Upper lobe of left lung (tissue), 6 donors: ENCODE measurements at regions not wholly inside any gene's neighbourhood (a gene's known extent, or its start where the extent isn't known, plus 50 kb on each side); places are given as distances from the start of the nearest gene placed in this dataset.

Experiments used
- ATAC-seq, 2 donors: fragments of 200-7000 bp; cut with Tn5 transposase; one replicate each; pipeline ENCODE4 v1.9.1; 2022; ENCODE audit warnings: mild to moderate bottlenecking in 2 of 2, moderate library complexity in 2 of 2; ENCODE audit not compliant: low FRiP score in 2 of 2
- DNase-seq, 2 donors: peaks; one replicate each; pipeline ENCODE4 v3.0.0-alpha.2; 2019 to 2020
- H3K27ac ChIP-seq, 4 donors: fragments of 200-600 bp; sonication (generic); one replicate each; pipeline ENCODE4 v1.5.1; 2016 to 2019
- H3K27me3 ChIP-seq, 4 donors: fragments of 200-600 bp; sonication (generic); one replicate each; pipeline ENCODE4 v1.5.1; 2017 to 2019
- H3K36me3 ChIP-seq, 4 donors: fragments of 200-600 bp; sonication (generic); one replicate each; pipeline ENCODE4 v1.5.1; 2016 to 2019
- H3K4me1 ChIP-seq, 4 donors: fragments of 200-600 bp; sonication (generic); one replicate each; pipeline ENCODE4 v1.5.1; 2018 to 2019
- H3K4me3 ChIP-seq, 4 donors: fragments of 200-600 bp; sonication (generic); one replicate each; pipeline ENCODE4 v1.5.1; 2017 to 2019; ENCODE audit warnings: mild to moderate bottlenecking in 2 of 4, moderate library complexity in 1 of 4
- H3K9me3 ChIP-seq, 4 donors: fragments of 200-600 bp; sonication (generic); one replicate each; pipeline ENCODE4 v1.5.1; 2018 to 2019
- CTCF ChIP-seq, 6 experiments: fragments of 450-650 bp in 4 of 6; fragments of 200-600 bp in 2 of 6; sonication (generic) in 2 of 6; IDR thresholded peaks; one replicate each; pipeline ENCODE4 v1.5.1; 2016 to 2019; ENCODE audit warnings: antibody characterized with exemption in 6 of 6
- EP300 ChIP-seq, 4 donors: sonication (generic); formaldehyde crosslinking; IDR thresholded peaks; one replicate each; pipeline ENCODE4 v1.5.1; 2017; ENCODE audit warnings: antibody characterized with exemption in 4 of 4, control low read depth in 2 of 4
- POLR2A ChIP-seq, 4 donors: fragments of 450-650 bp; IDR thresholded peaks; one replicate each; pipeline ENCODE4 v1.5.1; 2016 to 2017; ENCODE audit warnings: antibody characterized with exemption in 4 of 4, mild to moderate bottlenecking in 2 of 4
- POLR2AphosphoS5 ChIP-seq, 2 donors: sonication (generic); formaldehyde crosslinking; IDR thresholded peaks; one replicate each; pipeline ENCODE4 v1.5.1; 2017; ENCODE audit warnings: antibody characterized with exemption in 2 of 2
- WGBS, 2 donors: methylation state at CpG; one replicate each; pipeline ENCODE4 v1.1.5; 2017 to 2018; 5-methylcytosine and 5-hydroxymethylcytosine counted together
- donor health status: DM: no; HTN: no; CAD: no; lungs with moderate emphysema.
- donor health status: DM: no; HTN: yes; CAD: no; lungs with severe emphysema.

GRCh38 chr12:23359975-23360701 is 589.3 kb downstream of the SOX5 start:
- no peak for ATAC-seq
- no peak for DNase-seq
- H3K36me3 ChIP-seq: no peaks in the 10 kb centered on the region
- H3K4me3 ChIP-seq: no peak overlapping the region
- H3K27me3 ChIP-seq: no peaks in the 10 kb centered on the region
- WGBS, 2 donors: 53 to 65% methylated on average over 3 of the region's 3 CpGs
- H3K27ac ChIP-seq: no peak overlapping the region
- TF ChIP-seq CTCF (IDR thresholded peaks at IDR 0.05) (no peak), POLR2A (IDR thresholded peaks at IDR 0.05) (no peak)
- H3K4me1 ChIP-seq: peaks cover 0 to 4% (median 0%) of the 10 kb centered on the region in 4 donors
- H3K9me3 ChIP-seq: no peaks in the 10 kb centered on the region

DNA sequence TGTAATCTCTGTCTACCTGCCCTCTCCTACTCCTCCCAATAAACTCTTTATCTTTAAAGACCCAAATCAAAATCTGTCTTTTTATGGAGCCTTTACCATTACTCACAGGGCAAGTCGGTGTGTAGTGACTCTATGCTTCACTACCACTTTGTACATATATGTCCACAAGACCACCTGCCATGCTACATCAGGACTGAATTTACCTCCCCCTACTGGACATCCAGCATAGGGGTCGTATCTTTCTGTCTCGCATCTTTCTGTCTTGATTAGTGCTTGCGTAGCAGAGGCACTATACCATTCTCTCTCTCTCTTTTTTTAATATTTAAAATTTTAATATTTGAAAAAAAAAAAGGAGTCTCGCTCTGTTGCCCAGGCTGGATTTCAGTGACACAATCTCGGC is 587.5 kb downstream of the SOX5 start:
- Histone ChIP-seq H3K27ac (no peak overlapping the region), H3K36me3 (no peaks in the 10 kb centered on the region), H3K4me1 (peaks cover 0 to 4% (median 0%) of the 10 kb centered on the region in 4 donors), H3K4me3 (no peak overlapping the region), H3K27me3 (no peaks in the 10 kb centered on the region), H3K9me3 (no peaks in the 10 kb centered on the region)
- DNase-seq (no peak), ATAC-seq (no peak)
- TF ChIP-seq EP300 (IDR thresholded peaks at IDR 0.05) (no peak), CTCF (IDR thresholded peaks at IDR 0.05) (no peak), POLR2AphosphoS5 (IDR thresholded peaks at IDR 0.05) (no peak), POLR2A (IDR thresholded peaks at IDR 0.05) (no peak)
- WGBS, 2 donors: 77 to 78% methylated on average over 6 of the region's 6 CpGs

GRCh38 chr12:23368590-23368989 is 580.9 kb downstream of the SOX5 start:
- WGBS, 2 donors: 95 to 100% methylated on average over 1 of the region's 1 CpG

GRCh38 chr12:23375621-23376020 is 573.8 kb downstream of the SOX5 start:
- DNase-seq: no peak
- H3K36me3 ChIP-seq: no peaks in the 10 kb centered on the region
- no peaks in the 10 kb centered on the region for H3K27me3 ChIP-seq
- no peak for TF ChIP-seq POLR2AphosphoS5 (IDR thresholded peaks at IDR 0.05)
- no peak for TF ChIP-seq CTCF (IDR thresholded peaks at IDR 0.05)
- no peak for TF ChIP-seq EP300 (IDR thresholded peaks at IDR 0.05)
- TF ChIP-seq POLR2A (IDR thresholded peaks at IDR 0.05): no peak
- ATAC-seq: no peak
- no peaks in the 10 kb centered on the region for H3K4me1 ChIP-seq
- WGBS, 2 donors: 83 to 84% methylated on average over 1 to 3 of the region's 3 CpGs
- H3K4me3 ChIP-seq: no peak overlapping the region
- H3K9me3 ChIP-seq: peaks cover 3 to 23% (median 11%) of the 10 kb centered on the region in 4 donors
- H3K27ac ChIP-seq: no peak overlapping the region

More at GRCh38 chr12:23368590-23368989, 580.9 kb downstream of the SOX5 start:
- Histone ChIP-seq H3K4me3 (no peak overlapping the region), H3K27me3 (no peaks in the 10 kb centered on the region), H3K9me3 (no peaks in the 10 kb centered on the region), H3K27ac (no peak overlapping the region), H3K4me1 (no peaks in the 10 kb centered on the region), H3K36me3 (no peaks in the 10 kb centered on the region)
- TF ChIP-seq POLR2AphosphoS5 (IDR thresholded peaks at IDR 0.05): no peak
- no peak for TF ChIP-seq EP300 (IDR thresholded peaks at IDR 0.05)
- TF ChIP-seq POLR2A (IDR thresholded peaks at IDR 0.05): no peak
- no peak for TF ChIP-seq CTCF (IDR thresholded peaks at IDR 0.05)
- ATAC-seq (no peak), DNase-seq (no peak)

GRCh38 chr12:23376238-23376637 is 573.2 kb downstream of the SOX5 start:
- Histone ChIP-seq H3K9me3 (peaks cover 3 to 23% (median 11%) of the 10 kb centered on the region in 4 donors), H3K27ac (no peak overlapping the region), H3K36me3 (no peaks in the 10 kb centered on the region), H3K4me3 (no peak overlapping the region), H3K4me1 (no peaks in the 10 kb centered on the region), H3K27me3 (no peaks in the 10 kb centered on the region)
- no peak for TF ChIP-seq POLR2AphosphoS5 (IDR thresholded peaks at IDR 0.05)
- no peak for TF ChIP-seq EP300 (IDR thresholded peaks at IDR 0.05)
- TF ChIP-seq POLR2A (IDR thresholded peaks at IDR 0.05): no peak
- no peak for TF ChIP-seq CTCF (IDR thresholded peaks at IDR 0.05)
- 72% methylated on average over 3 of the region's 3 CpGs for WGBS, 2 donors
- ATAC-seq (no peak), DNase-seq (no peak)
